Endothelial cell (in vitro differentiated cells): ENCODE measurements at regions not wholly inside any gene's neighbourhood (a gene's known extent, or its start where the extent isn't known, plus 50 kb on each side); places are given as distances from the start of the nearest gene placed in this dataset.

Experiments
- DNase-seq: peaks from one replicate; pipeline ENCODE4 v3.0.0; 2021; ENCODE audit warnings: low spot score
- H3K27ac Mint-ChIP-seq: one replicate; pipeline ENCODE4 v1.8.0; 2021; ENCODE audit warnings: mixed read lengths, inconsistent platforms; ENCODE audit not compliant: unreplicated experiment
- H3K27me3 Mint-ChIP-seq: one replicate; pipeline ENCODE4 v1.8.0; 2021; ENCODE audit warnings: mild to moderate bottlenecking, moderate library complexity, mixed read lengths, inconsistent platforms; ENCODE audit not compliant: unreplicated experiment
- H3K36me3 Mint-ChIP-seq: one replicate; pipeline ENCODE4 v1.8.0; 2021; ENCODE audit warnings: mild to moderate bottlenecking, low read depth, mixed read lengths, inconsistent platforms; ENCODE audit not compliant: unreplicated experiment
- H3K4me1 Mint-ChIP-seq: one replicate; pipeline ENCODE4 v1.8.0; 2021; ENCODE audit warnings: mild to moderate bottlenecking, mixed read lengths, inconsistent platforms; ENCODE audit not compliant: unreplicated experiment
- H3K4me3 Mint-ChIP-seq: one replicate; pipeline ENCODE4 v1.8.0; 2021; ENCODE audit warnings: mild to moderate bottlenecking, mixed read lengths, inconsistent platforms; ENCODE audit not compliant: unreplicated experiment
- H3K9me3 Mint-ChIP-seq: one replicate; pipeline ENCODE4 v1.8.0; 2021; ENCODE audit warnings: mixed read lengths, inconsistent platforms; ENCODE audit not compliant: unreplicated experiment
- TF ChIP-seq, protein P1 (sequence below): fragments of 200-600 bp; sonication (generic); IDR thresholded peaks from one replicate; pipeline ENCODE4 v1.5.0; 2021; ENCODE audit warnings: antibody characterized with exemption; ENCODE audit not compliant: unreplicated experiment

DNA sequence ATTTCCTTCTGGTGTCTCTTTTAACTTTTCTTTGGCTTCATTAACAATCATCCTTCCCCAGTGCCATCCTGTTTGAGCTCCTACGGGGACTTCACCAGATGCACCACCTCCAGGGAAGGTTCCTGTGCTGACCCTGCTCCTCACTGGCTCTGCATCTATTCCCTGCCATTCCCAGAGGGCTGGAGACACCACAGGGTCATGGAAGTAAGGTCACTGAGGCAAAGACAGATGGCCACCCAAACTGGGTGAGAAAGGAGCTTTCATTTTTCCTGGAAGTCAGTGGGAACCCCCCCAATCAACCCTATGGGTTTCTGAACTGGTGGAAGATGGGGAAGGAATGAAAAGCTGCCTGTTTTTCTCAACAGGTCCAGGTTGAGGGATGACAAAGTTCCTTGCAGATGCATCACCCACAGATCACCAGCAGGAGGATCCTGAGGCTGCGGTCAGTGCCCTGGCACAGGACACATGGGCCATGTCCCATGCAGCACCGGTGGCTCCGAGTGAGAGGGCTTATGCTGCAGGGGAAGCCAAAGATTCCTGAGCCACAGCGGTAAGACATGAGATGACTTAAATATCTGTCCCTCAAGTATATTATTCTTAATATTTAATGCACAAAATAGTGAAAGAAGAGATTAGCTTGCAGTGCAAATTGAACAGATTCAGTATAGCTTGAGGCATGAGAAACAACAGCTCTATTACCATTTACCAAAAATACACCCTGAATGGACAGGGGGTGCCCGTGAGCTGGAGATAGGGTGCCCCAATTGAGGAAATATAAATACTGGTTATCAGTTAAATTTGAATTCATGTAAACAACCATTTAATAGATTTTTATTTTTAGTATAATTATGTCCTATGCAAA is 73.0 kb upstream of the VPREB1 start:
- Mint-ChIP-seq H3K4me1 (peaks cover 2% of the 10 kb centered on the region), H3K4me3 (no peak overlapping the region), H3K36me3 (no peaks in the 10 kb centered on the region), H3K9me3 (no peaks in the 10 kb centered on the region), H3K27ac (no peak overlapping the region), H3K27me3 (peaks cover 8% of the 10 kb centered on the region)
- peak; percentile 55 for DNase-seq
- TF ChIP-seq, protein P1, sequence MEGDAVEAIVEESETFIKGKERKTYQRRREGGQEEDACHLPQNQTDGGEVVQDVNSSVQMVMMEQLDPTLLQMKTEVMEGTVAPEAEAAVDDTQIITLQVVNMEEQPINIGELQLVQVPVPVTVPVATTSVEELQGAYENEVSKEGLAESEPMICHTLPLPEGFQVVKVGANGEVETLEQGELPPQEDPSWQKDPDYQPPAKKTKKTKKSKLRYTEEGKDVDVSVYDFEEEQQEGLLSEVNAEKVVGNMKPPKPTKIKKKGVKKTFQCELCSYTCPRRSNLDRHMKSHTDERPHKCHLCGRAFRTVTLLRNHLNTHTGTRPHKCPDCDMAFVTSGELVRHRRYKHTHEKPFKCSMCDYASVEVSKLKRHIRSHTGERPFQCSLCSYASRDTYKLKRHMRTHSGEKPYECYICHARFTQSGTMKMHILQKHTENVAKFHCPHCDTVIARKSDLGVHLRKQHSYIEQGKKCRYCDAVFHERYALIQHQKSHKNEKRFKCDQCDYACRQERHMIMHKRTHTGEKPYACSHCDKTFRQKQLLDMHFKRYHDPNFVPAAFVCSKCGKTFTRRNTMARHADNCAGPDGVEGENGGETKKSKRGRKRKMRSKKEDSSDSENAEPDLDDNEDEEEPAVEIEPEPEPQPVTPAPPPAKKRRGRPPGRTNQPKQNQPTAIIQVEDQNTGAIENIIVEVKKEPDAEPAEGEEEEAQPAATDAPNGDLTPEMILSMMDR: peak; percentile 73

- Mint-ChIP-seq H3K4me3 (no peak overlapping the region), H3K36me3 (no peaks in the 10 kb centered on the region), H3K27me3 (peaks cover 12% of the 10 kb centered on the region), H3K27ac (no peak overlapping the region), H3K4me1 (peaks cover 2% of the 10 kb centered on the region), H3K9me3 (no peaks in the 10 kb centered on the region)
- TF ChIP-seq, protein P1: no peak
- no peak for DNase-seq
These were observed 74.7 kb upstream of the VPREB1 start for GRCh38 chr22:22169923-22170322.

GRCh38 chr22:22168941-22169867 is 75.4 kb upstream of the VPREB1 start:
- Mint-ChIP-seq H3K27ac (no peak overlapping the region), H3K4me3 (no peak overlapping the region), H3K27me3 (peaks cover 12% of the 10 kb centered on the region), H3K4me1 (peaks cover 2% of the 10 kb centered on the region), H3K9me3 (no peaks in the 10 kb centered on the region), H3K36me3 (no peaks in the 10 kb centered on the region)
- DNase-seq: no peak
- TF ChIP-seq, protein P1: no peak

DNA sequence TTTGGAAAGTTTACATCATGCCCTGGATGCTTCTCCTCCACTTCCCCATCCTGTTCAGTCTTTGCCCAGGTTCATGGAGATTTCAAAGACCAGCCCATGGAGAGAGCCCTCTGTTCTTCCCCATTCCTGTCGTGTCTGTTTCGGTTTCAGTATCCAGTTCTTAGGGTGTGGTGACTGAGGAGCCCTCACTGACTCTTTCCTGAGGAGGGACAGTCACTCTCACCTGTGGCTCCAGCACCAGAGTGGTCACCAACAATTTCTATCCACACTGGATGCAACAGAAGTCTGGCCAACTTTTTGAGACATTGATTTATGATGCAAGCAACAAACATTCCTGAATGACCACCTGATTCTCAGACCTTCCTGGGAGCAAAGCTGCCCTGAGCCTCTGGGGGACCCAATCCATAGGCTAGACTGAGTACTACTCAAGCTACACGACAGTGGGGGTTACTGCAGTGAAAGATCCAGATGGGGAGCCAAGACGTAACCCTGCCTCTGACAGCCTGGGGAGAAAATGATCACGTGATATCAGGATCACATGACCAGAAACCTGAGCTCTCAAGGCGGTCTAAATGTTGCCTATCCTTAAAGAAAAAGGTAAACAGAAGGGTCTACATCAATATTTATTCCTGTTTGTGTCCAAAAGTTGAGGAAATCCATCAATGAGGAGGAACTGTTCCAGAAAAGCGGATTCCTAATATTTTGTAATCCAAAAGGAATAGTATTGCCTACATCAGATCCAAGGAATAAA is 76.2 kb upstream of the VPREB1 start:
- peaks cover 12% of the 10 kb centered on the region for H3K27me3 Mint-ChIP-seq
- TF ChIP-seq, protein P1: no peak
- H3K4me3 Mint-ChIP-seq: no peak overlapping the region
- no peak overlapping the region for H3K27ac Mint-ChIP-seq
- peaks cover 2% of the 10 kb centered on the region for H3K4me1 Mint-ChIP-seq
- no peak for DNase-seq
- H3K9me3 Mint-ChIP-seq: no peaks in the 10 kb centered on the region
- H3K36me3 Mint-ChIP-seq: no peaks in the 10 kb centered on the region
